Hematopoietic multipotent progenitor cell treated with erythropoietin and hydrocortisone succinate and interleukin-3 and kit ligand, for 17 days (in vitro differentiated cells): ENCODE measurements at regions not wholly inside any gene's neighbourhood (a gene's known extent, or its start where the extent isn't known, plus 50 kb on each side); places are given as distances from the start of the nearest gene placed in this dataset.

Source experiments
- DNase-seq: peaks from one replicate; pipeline ENCODE4 v3.0.0-alpha.2; 2015; ENCODE audit warnings: low spot score

GRCh38 chr12:13503094-13503835 is 306.7 kb downstream of the EMP1 start:
- no peak for DNase-seq

- no peak for DNase-seq
Measured at GRCh38 chr12:13499008-13499407, 302.5 kb downstream of the EMP1 start.

GRCh38 chr12:13496111-13496510 is 299.6 kb downstream of the EMP1 start:
- DNase-seq, result no peak

GRCh38 chr12:13489246-13489645 is 292.7 kb downstream of the EMP1 start:
- no peak for DNase-seq

GRCh38 chr12:13487326-13487725 is 290.8 kb downstream of the EMP1 start:
- DNase-seq, result no peak

GRCh38 chr12:13486794-13487193 is 290.3 kb downstream of the EMP1 start:
- DNase-seq, result no peak

GRCh38 chr12:13478650-13479181 is 282.2 kb downstream of the EMP1 start:
- DNase-seq, result no peak

- no peak for DNase-seq
Measured at GRCh38 chr12:13474381-13474780, 277.9 kb downstream of the EMP1 start.

GRCh38 chr12:13472690-13473089 is 276.2 kb downstream of the EMP1 start:
- no peak for DNase-seq

GRCh38 chr12:13471471-13471870 is 274.9 kb downstream of the EMP1 start:
- no peak for DNase-seq

GRCh38 chr12:13465635-13466034 is 269.1 kb downstream of the EMP1 start:
- no peak for DNase-seq

- DNase-seq, result no peak
Measured at GRCh38 chr12:13463189-13463588, 266.7 kb downstream of the EMP1 start.

- DNase-seq, result no peak
Measured at GRCh38 chr12:13462450-13462849, 265.9 kb downstream of the EMP1 start.

- no peak for DNase-seq
Measured at GRCh38 chr12:13455778-13456144, 259.2 kb downstream of the EMP1 start.

- no peak for DNase-seq
Measured at GRCh38 chr12:13454991-13455777, 258.7 kb downstream of the EMP1 start.

- no peak for DNase-seq
Measured at GRCh38 chr12:13452955-13453570, 256.5 kb downstream of the EMP1 start.

GRCh38 chr12:13451776-13452175 is 255.2 kb downstream of the EMP1 start:
- DNase-seq, result no peak

GRCh38 chr12:13450231-13451080 is 253.9 kb downstream of the EMP1 start:
- no peak for DNase-seq

- DNase-seq, result no peak
Measured at GRCh38 chr12:13444076-13444475, 247.6 kb downstream of the EMP1 start.

- DNase-seq, result no peak
Measured at GRCh38 chr12:13443498-13443897, 247.0 kb downstream of the EMP1 start.

GRCh38 chr12:13443028-13443427 is 246.5 kb downstream of the EMP1 start:
- DNase-seq, result no peak

GRCh38 chr12:13442457-13442856 is 245.9 kb downstream of the EMP1 start:
- no peak for DNase-seq
